ENCODE measurements at regions not wholly inside any gene's neighbourhood (a gene's known extent, or its start where the extent isn't known, plus 50 kb on each side); places are given as distances from the start of the nearest gene placed in this dataset.
"Not testable (repeated sequence)": the region's sequence is repeated elsewhere in the genome, so short reads cannot be mapped to it uniquely, and the experiment has no call there.

GRCh38 chr6:77092971-77093370 is 370.3 kb downstream of the HTR1B start:
- H3K27ac Mint-ChIP-seq, result no peak overlapping the region
- H3K36me3 Mint-ChIP-seq, result no peaks in the 10 kb centered on the region
- TF ChIP-seq, protein P1, sequence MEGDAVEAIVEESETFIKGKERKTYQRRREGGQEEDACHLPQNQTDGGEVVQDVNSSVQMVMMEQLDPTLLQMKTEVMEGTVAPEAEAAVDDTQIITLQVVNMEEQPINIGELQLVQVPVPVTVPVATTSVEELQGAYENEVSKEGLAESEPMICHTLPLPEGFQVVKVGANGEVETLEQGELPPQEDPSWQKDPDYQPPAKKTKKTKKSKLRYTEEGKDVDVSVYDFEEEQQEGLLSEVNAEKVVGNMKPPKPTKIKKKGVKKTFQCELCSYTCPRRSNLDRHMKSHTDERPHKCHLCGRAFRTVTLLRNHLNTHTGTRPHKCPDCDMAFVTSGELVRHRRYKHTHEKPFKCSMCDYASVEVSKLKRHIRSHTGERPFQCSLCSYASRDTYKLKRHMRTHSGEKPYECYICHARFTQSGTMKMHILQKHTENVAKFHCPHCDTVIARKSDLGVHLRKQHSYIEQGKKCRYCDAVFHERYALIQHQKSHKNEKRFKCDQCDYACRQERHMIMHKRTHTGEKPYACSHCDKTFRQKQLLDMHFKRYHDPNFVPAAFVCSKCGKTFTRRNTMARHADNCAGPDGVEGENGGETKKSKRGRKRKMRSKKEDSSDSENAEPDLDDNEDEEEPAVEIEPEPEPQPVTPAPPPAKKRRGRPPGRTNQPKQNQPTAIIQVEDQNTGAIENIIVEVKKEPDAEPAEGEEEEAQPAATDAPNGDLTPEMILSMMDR (IDR thresholded peaks at IDR 0.05; ENCODE audit: unreplicated experiment), result no peak
- no peaks in the 10 kb centered on the region for H3K4me1 Mint-ChIP-seq
- H3K27me3 Mint-ChIP-seq (ENCODE audit: low read depth), result no peaks in the 10 kb centered on the region
- DNase-seq (ENCODE audit: low spot score in 2 of 2, unreplicated experiment in 2 of 2), result no peak
- H3K4me3 Mint-ChIP-seq, result no peak overlapping the region
- H3K9me3 Mint-ChIP-seq, result no peaks in the 10 kb centered on the region

GRCh38 chr6:77089776-77090175 is 373.5 kb downstream of the HTR1B start:
- no peaks in the 10 kb centered on the region for H3K4me1 Mint-ChIP-seq
- TF ChIP-seq, protein P1 (IDR thresholded peaks at IDR 0.05; ENCODE audit: unreplicated experiment), result no peak
- no peaks in the 10 kb centered on the region for H3K9me3 Mint-ChIP-seq
- no peaks in the 10 kb centered on the region for H3K27me3 Mint-ChIP-seq (ENCODE audit: low read depth)
- no peak overlapping the region for H3K27ac Mint-ChIP-seq
- no peak for DNase-seq (ENCODE audit: low spot score in 2 of 2, unreplicated experiment in 2 of 2)
- H3K4me3 Mint-ChIP-seq, result no peak overlapping the region
- no peaks in the 10 kb centered on the region for H3K36me3 Mint-ChIP-seq

DNA sequence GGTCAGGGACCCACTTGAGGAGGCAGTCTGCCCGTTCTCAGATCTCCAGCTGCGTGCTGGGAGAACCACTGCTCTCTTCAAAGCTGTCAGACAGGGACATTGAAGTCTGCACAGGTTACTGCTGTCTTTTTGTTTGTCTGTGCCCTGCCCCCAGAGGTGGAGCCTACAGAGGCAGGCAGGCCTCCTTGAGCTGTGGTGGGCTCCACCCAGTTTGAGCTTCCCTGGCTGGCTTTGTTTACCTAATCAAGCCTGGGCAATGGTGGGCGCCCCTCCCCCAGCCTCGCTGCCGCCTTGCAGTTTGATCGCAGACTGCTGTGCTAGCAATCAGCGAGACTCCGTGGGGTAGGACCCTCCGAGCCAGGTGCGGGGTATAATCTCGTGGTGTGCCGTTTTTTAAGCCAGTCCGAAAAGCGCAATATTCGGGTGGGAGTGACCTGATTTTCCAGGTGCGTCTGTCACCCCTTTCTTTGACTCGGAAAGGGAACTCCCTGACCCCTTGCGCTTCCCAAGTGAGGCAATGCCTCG is 375.4 kb downstream of the HTR1B start:
- not testable (repeated sequence) for H3K27ac Mint-ChIP-seq; H3K4me1 Mint-ChIP-seq; H3K27me3 Mint-ChIP-seq (ENCODE audit: low read depth); H3K36me3 Mint-ChIP-seq; H3K9me3 Mint-ChIP-seq; DNase-seq (ENCODE audit: low spot score in 2 of 2, unreplicated experiment in 2 of 2); H3K4me3 Mint-ChIP-seq

GRCh38 chr6:77074037-77074713 is 389.1 kb downstream of the HTR1B start:
- Mint-ChIP-seq H3K9me3 (no peaks in the 10 kb centered on the region), H3K27me3 (ENCODE audit: low read depth) (no peaks in the 10 kb centered on the region), H3K27ac (no peak overlapping the region), H3K4me3 (no peak overlapping the region), H3K4me1 (peaks cover 9% of the 10 kb centered on the region), H3K36me3 (no peaks in the 10 kb centered on the region)
- TF ChIP-seq, protein P1 (IDR thresholded peaks at IDR 0.05; ENCODE audit: unreplicated experiment), result no peak
- no peak for DNase-seq (ENCODE audit: low spot score in 2 of 2, unreplicated experiment in 2 of 2)

DNA sequence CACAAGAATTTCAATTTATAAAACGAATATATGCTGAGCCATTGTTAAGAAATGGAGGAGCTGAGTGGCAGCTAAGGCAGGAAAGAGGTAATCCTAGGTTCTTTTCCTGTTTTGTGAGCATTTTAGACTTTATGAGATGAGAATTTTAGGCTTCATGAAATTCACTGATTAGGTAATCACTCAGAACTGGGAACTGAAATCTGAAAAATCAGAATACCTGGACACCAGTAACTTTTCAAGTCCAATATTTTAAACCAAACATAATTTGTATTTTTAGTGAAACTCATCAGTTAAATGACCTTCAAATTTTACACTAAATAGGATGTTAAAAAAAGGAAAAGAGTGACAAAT is 389.9 kb downstream of the HTR1B start:
- Mint-ChIP-seq H3K36me3 (no peaks in the 10 kb centered on the region), H3K27me3 (ENCODE audit: low read depth) (no peaks in the 10 kb centered on the region), H3K4me3 (no peak overlapping the region), H3K4me1 (peaks cover 9% of the 10 kb centered on the region), H3K9me3 (no peaks in the 10 kb centered on the region), H3K27ac (no peak overlapping the region)
- DNase-seq (ENCODE audit: low spot score in 2 of 2, unreplicated experiment in 2 of 2), result no peak
- TF ChIP-seq, protein P1 (IDR thresholded peaks at IDR 0.05; ENCODE audit: unreplicated experiment), result no peak

GRCh38 chr6:77072694-77073409 is 390.4 kb downstream of the HTR1B start:
- no peak overlapping the region for H3K4me3 Mint-ChIP-seq
- no peak overlapping the region for H3K27ac Mint-ChIP-seq
- H3K36me3 Mint-ChIP-seq, result no peaks in the 10 kb centered on the region
- TF ChIP-seq, protein P1 (IDR thresholded peaks at IDR 0.05; ENCODE audit: unreplicated experiment), result no peak
- no peaks in the 10 kb centered on the region for H3K27me3 Mint-ChIP-seq (ENCODE audit: low read depth)
- no peaks in the 10 kb centered on the region for H3K9me3 Mint-ChIP-seq
- H3K4me1 Mint-ChIP-seq, result peaks cover 9% of the 10 kb centered on the region
- DNase-seq (ENCODE audit: low spot score in 2 of 2, unreplicated experiment in 2 of 2), result no peak
